ENCODE measurements at regions not wholly inside any gene's neighbourhood (a gene's known extent, or its start where the extent isn't known, plus 50 kb on each side); places are given as distances from the start of the nearest gene placed in this dataset.

DNA sequence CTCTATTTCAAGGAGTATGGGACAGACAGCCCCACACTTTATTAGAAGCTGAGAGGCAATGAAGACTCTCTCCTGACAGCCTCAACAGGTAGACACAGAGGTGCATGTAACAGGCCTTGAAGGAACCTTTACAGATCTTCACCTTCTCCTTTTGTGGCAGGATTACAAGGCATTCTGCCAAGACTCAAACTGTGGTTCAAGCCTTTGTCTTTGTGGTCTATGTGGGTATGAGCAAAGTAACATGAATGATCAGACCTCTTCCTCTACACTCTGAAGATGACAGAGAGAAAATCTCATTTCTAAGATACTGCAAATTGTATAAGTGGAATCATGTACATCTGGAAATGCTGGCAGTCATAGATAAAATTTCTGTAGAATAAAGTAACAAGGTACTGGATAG is 346.9 kb downstream of the CDH9 start:
- no peak for TF ChIP-seq POLR2A (IDR thresholded peaks at IDR 0.05)
- TF ChIP-seq, protein P1, sequence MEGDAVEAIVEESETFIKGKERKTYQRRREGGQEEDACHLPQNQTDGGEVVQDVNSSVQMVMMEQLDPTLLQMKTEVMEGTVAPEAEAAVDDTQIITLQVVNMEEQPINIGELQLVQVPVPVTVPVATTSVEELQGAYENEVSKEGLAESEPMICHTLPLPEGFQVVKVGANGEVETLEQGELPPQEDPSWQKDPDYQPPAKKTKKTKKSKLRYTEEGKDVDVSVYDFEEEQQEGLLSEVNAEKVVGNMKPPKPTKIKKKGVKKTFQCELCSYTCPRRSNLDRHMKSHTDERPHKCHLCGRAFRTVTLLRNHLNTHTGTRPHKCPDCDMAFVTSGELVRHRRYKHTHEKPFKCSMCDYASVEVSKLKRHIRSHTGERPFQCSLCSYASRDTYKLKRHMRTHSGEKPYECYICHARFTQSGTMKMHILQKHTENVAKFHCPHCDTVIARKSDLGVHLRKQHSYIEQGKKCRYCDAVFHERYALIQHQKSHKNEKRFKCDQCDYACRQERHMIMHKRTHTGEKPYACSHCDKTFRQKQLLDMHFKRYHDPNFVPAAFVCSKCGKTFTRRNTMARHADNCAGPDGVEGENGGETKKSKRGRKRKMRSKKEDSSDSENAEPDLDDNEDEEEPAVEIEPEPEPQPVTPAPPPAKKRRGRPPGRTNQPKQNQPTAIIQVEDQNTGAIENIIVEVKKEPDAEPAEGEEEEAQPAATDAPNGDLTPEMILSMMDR (IDR thresholded peaks at IDR 0.05) = no peak
- TF ChIP-seq EP300 (IDR thresholded peaks at IDR 0.05) = no peak

All from tibial nerve (tissue), 4 donors.